ENCODE measurements at regions not wholly inside any gene's neighbourhood (a gene's known extent, or its start where the extent isn't known, plus 50 kb on each side); places are given as distances from the start of the nearest gene placed in this dataset.

DNA sequence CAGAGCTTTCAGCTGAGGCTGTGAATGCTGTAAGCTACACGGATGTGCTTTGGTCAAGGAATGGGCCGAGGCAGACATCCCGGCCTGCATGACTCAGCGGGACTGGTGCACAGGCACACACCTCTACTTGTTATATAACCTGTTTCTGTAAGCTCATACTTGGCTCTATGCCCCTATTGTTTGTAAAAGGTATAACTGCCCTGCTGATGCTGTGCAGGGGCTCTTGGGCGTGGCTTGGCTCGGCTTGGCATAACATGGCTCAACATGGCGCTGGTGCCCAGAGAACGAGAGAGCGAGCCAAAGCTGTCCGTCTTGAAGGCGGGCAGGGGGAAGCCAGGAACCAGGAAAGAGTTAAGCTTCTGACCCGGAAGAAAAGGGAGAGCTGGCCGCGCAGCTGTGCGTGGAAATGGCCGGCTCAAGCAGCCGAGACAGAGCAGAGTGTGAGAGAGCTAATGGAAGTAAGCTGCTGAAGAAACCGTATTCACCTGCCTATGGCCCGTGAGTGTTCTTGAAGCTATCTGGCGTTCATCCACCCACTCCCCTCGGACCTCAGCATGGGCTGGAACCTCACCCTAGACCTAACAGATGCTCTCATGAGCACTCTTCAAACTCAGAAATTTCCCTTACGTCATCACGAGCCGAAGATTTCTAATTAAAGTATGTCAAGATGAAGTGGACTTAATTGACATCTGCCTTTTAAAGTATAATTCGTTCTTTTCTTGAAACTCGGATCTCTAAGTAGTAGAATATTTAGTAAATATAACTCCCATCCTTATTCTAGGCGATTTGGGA is 286.3 kb upstream of the AGA start:
- TF ChIP-seq POLR2AphosphoS5 (IDR thresholded peaks at IDR 0.05) (no peak), POLR2A (IDR thresholded peaks at IDR 0.05) (no peak)
- TF ChIP-seq, protein P1, sequence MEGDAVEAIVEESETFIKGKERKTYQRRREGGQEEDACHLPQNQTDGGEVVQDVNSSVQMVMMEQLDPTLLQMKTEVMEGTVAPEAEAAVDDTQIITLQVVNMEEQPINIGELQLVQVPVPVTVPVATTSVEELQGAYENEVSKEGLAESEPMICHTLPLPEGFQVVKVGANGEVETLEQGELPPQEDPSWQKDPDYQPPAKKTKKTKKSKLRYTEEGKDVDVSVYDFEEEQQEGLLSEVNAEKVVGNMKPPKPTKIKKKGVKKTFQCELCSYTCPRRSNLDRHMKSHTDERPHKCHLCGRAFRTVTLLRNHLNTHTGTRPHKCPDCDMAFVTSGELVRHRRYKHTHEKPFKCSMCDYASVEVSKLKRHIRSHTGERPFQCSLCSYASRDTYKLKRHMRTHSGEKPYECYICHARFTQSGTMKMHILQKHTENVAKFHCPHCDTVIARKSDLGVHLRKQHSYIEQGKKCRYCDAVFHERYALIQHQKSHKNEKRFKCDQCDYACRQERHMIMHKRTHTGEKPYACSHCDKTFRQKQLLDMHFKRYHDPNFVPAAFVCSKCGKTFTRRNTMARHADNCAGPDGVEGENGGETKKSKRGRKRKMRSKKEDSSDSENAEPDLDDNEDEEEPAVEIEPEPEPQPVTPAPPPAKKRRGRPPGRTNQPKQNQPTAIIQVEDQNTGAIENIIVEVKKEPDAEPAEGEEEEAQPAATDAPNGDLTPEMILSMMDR (IDR thresholded peaks at IDR 0.05) = no peak
